Activated naive CD4-positive, alpha-beta T cell treated with anti-CD3 and anti-CD28 coated beads, Interleukin-2, amount 50 U/mL, for 24 hours (primary cell): ENCODE measurements at regions not wholly inside any gene's neighbourhood (a gene's known extent, or its start where the extent isn't known, plus 50 kb on each side); places are given as distances from the start of the nearest gene placed in this dataset.
"Not testable (repeated sequence)": the region's sequence is repeated elsewhere in the genome, so short reads cannot be mapped to it uniquely, and the experiment has no call there.

Experiments
- H3K27ac Mint-ChIP-seq: one replicate; pipeline ENCODE4 v1.8.0; 2021; ENCODE audit warnings: mild to moderate bottlenecking, mixed read lengths
- H3K27me3 Mint-ChIP-seq: one replicate; pipeline ENCODE4 v1.8.0; 2021; ENCODE audit warnings: mixed read lengths
- H3K36me3 Mint-ChIP-seq: one replicate; pipeline ENCODE4 v1.8.0; 2021; ENCODE audit warnings: mixed read lengths
- H3K4me1 Mint-ChIP-seq: one replicate; pipeline ENCODE4 v1.8.0; 2021; ENCODE audit warnings: mixed read lengths
- H3K4me3 Mint-ChIP-seq: one replicate; pipeline ENCODE4 v1.8.0; 2021; ENCODE audit warnings: mild to moderate bottlenecking, mixed read lengths
- H3K9me3 Mint-ChIP-seq: one replicate; pipeline ENCODE4 v1.8.0; 2021; ENCODE audit warnings: mixed read lengths

DNA sequence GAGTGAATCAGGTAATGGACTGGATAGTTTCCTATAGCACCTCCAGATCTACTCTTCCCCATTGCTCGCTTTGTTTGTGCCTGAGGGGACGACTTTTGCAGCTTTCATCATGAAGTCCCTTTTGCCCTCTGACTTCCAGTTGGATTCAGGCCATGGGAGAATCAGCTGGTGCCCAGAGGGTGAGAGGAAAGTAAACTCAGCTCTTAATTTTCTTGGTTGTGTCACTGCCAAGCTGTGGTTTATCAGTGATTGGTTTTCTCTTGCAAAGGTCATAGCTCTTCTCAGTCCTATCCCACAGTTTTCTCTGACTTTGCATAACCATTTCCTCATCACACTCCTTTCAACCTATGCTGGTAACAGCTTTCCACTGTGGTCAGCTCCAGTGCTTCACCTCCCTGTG lies 200.1 kb downstream of the KCNJ2 start:
- Mint-ChIP-seq H3K36me3 (no peaks in the 10 kb centered on the region), H3K27ac (no peak overlapping the region), H3K9me3 (no peaks in the 10 kb centered on the region), H3K4me3 (no peak overlapping the region), H3K27me3 (no peaks in the 10 kb centered on the region), H3K4me1 (no peaks in the 10 kb centered on the region)

DNA sequence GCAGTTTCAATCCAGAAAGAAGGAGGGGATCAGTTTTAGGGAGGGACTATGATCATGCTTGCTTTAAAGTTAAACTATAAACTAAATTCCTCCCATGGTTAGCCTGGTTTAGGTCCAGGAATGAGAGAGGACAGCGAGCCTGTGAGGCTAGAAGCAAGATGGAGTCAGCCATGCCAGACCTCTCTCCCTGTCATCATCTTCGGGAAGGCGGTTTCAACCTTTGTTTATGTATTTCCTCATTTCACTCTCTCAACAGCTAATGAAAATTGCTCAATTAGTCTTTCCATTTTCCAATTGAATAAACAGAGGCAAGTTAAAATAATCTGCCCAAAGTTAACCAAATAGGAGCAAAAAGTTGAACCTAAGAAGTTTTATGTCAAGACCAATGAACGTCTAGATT lies 201.5 kb downstream of the KCNJ2 start:
- no peak overlapping the region for H3K27ac Mint-ChIP-seq
- no peaks in the 10 kb centered on the region for H3K4me1 Mint-ChIP-seq
- no peaks in the 10 kb centered on the region for H3K36me3 Mint-ChIP-seq
- no peaks in the 10 kb centered on the region for H3K27me3 Mint-ChIP-seq
- H3K9me3 Mint-ChIP-seq: no peaks in the 10 kb centered on the region
- H3K4me3 Mint-ChIP-seq: no peak overlapping the region

DNA sequence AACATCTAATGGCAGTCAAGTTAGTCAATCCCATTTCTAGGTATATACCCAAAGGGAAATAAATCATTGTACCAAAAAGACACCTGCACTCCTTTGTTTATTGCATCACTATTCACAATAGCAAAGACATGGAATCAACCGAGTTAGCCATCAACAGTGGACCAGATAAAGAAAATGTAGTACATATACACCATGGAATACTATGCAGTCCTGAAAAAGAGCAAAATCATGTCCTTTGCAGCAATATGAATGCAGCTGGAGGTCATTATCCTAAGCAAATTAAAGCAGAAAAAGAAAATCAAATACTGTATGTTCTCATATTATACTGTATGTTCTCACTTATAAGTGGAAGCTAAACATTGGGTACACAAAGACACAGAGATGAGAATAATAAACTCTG lies 204.0 kb downstream of the KCNJ2 start:
- Mint-ChIP-seq H3K27me3 (no peaks in the 10 kb centered on the region), H3K4me1 (no peaks in the 10 kb centered on the region), H3K4me3 (no peak overlapping the region), H3K36me3 (no peaks in the 10 kb centered on the region), H3K27ac (no peak overlapping the region), H3K9me3 (no peaks in the 10 kb centered on the region)

DNA sequence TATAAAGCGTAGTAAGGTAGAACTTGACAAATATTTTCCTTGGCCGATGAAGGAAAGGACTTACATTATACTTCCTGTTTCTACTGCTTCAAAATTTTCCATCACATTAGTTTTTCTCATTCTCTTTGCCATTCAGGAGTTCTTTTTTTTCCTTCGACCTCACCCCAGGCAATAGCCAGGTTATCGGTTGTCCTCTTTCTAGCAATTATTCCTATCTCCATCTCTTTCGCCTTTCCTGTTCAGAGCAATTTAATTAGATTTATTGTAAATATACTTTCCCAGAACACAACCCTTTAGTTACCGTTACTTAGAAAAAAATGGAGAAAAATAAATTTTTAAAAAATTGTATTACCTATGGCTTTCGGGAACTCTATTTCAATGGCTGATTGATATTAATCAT lies 205.2 kb downstream of the KCNJ2 start:
- no peak overlapping the region for H3K4me3 Mint-ChIP-seq

DNA sequence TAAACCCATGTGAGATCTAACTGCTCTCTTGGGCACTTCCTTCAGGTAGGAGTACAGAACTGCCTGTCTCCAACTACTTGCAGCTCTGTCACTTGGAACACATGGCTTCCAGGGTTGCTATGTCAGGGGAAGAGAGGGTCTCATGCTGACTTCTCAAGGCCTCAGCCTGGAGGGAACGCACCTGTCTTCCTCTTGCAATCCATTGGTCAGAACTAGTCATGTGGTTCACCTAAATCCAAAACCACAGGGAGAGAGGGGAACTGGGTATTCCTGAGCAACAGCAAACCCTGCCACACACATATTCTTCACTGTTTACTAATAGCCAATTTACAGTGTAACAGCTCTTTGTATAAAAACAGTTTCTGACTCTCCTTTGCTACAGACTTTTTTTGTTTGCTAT lies 206.1 kb downstream of the KCNJ2 start:
- H3K4me1 Mint-ChIP-seq: no peaks in the 10 kb centered on the region
- H3K27me3 Mint-ChIP-seq: no peaks in the 10 kb centered on the region
- H3K27ac Mint-ChIP-seq: no peak overlapping the region
- no peaks in the 10 kb centered on the region for H3K36me3 Mint-ChIP-seq
- no peaks in the 10 kb centered on the region for H3K9me3 Mint-ChIP-seq
- no peak overlapping the region for H3K4me3 Mint-ChIP-seq

More for the DNA sequence above, 205.2 kb downstream of the KCNJ2 start:
- no peaks in the 10 kb centered on the region for H3K9me3 Mint-ChIP-seq
- peak overlapping the region; percentile 43 for H3K27ac Mint-ChIP-seq
- no peaks in the 10 kb centered on the region for H3K4me1 Mint-ChIP-seq
- H3K27me3 Mint-ChIP-seq: no peaks in the 10 kb centered on the region
- no peaks in the 10 kb centered on the region for H3K36me3 Mint-ChIP-seq

DNA sequence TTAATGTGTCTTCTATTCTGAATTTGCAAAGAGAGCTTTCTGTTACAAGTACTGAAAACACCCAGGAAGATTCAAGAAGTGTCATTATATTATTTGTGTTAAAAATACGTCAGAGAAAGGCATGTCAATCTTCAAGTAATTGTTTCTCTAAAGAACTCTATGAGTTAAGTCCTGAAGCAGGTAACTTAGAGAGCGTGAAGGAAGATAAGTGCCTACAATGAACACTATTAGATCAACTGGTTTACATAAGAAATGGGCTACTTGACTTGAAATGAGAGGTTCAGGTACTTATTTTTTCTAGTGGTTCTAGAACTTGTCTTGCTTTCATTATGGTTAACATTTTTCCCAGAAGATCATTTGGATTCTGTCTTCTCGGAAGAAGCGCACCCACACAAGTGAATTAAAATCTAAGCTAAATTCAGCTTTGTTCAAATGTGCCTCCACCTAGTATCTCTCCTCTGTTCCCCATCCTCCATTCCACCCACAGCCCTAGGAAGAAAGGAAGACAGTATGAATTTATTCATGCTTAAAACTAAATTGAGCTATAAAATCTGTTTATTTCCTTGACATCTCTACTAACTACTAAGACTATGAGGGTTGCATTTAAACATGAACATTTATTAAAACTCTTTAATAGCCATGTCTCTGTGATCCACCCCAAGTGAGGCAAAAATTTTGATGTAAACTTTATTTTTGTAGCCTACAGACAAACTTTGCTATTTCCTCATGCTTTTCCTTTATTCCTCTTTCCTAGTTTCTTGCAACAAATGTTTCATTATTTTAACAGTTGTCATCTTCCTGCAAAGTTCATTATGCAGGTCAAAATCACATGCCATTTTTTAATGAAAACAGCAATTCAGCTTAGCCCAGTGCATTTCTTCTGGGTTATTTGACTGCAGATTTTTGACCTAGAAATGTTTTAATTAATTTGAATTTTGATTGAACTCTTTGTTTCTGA lies 206.8 kb downstream of the KCNJ2 start:
- no peaks in the 10 kb centered on the region for H3K36me3 Mint-ChIP-seq
- no peaks in the 10 kb centered on the region for H3K4me1 Mint-ChIP-seq
- H3K9me3 Mint-ChIP-seq: no peaks in the 10 kb centered on the region
- H3K27me3 Mint-ChIP-seq: no peaks in the 10 kb centered on the region
- H3K4me3 Mint-ChIP-seq: no peak overlapping the region
- no peak overlapping the region for H3K27ac Mint-ChIP-seq

DNA sequence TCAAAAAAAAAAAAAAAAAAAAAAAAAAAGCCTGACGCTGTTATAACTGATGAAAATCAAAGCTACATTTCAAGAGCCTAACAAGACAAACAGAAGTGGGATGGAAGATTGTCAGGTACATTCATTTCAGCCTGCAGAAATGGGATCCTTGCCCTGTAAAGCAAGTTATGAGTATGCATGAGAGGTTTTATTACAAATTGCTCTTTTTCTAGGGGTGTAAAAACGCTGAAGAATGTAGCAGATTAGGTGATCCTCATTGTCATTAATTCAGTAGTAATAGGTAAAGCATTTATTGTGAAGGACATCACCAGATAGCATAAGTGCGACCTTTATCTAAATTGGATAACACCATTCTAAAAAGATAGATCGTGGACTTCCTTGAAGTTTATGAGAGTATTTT lies 208.3 kb downstream of the KCNJ2 start:
- Mint-ChIP-seq H3K27me3 (no peaks in the 10 kb centered on the region), H3K27ac (no peak overlapping the region), H3K36me3 (no peaks in the 10 kb centered on the region), H3K4me1 (no peaks in the 10 kb centered on the region), H3K9me3 (no peaks in the 10 kb centered on the region), H3K4me3 (no peak overlapping the region)

DNA sequence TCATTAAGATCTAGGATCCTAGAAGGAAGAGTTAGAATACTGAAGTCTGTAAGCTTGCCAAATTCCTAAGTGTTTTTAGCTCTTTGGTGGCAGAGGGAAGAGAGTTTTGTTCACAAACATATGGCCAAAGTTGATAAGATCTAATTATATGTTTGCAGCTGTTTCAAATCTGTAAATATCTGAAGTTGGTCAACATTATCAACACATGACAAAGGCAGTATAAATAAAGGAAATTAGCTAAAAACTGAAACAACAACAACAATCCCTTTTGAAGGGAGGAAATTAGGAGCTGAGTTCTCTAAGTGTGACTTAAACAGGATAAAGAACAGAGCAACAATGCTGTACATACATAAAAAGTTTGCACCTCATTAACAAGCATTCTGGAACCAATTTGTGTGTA lies 208.7 kb downstream of the KCNJ2 start:
- no peaks in the 10 kb centered on the region for H3K27me3 Mint-ChIP-seq
- no peak overlapping the region for H3K27ac Mint-ChIP-seq
- no peak overlapping the region for H3K4me3 Mint-ChIP-seq
- no peaks in the 10 kb centered on the region for H3K36me3 Mint-ChIP-seq
- no peaks in the 10 kb centered on the region for H3K9me3 Mint-ChIP-seq
- H3K4me1 Mint-ChIP-seq: no peaks in the 10 kb centered on the region

DNA sequence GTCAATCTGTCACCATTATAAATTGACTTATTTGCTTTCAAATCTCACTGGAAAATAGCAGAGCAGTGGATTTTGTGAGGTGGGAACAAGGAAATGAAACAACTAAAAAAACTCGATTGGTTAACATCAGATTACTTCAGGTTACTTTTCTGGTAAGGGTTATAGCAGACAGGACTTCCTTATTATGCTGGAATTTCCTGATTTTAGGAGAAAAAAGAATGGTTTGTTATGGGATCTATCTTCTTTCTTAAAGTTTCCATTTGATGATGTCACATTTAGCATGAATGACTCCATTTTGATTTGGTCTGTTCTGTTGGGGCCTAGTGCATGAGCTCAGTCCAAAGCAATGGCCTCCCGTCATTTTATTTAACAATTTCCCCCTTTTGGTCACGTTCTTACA lies 210.6 kb downstream of the KCNJ2 start:
- no peaks in the 10 kb centered on the region for H3K36me3 Mint-ChIP-seq
- H3K27ac Mint-ChIP-seq: no peak overlapping the region
- H3K9me3 Mint-ChIP-seq: no peaks in the 10 kb centered on the region
- no peaks in the 10 kb centered on the region for H3K27me3 Mint-ChIP-seq
- no peaks in the 10 kb centered on the region for H3K4me1 Mint-ChIP-seq
- no peak overlapping the region for H3K4me3 Mint-ChIP-seq

DNA sequence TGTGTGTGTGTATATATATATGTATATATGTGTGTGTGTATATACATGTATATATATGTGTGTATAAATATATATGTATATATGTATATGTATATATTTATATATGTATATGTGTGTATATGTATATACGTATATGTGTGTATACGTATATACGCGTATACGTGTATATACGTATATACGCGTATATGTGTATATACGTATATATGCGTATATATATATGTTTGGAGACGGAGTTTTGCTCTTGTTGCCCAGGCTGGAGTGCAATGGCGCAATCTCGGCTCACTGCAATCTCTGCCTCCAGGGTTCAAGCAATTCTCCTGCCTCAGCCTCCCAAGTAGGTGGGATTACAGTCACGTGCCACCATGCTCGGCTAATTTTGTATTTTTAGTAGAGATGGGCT lies 212.6 kb downstream of the KCNJ2 start:
- not testable (repeated sequence) for H3K9me3 Mint-ChIP-seq, H3K27ac Mint-ChIP-seq, H3K27me3 Mint-ChIP-seq, H3K4me3 Mint-ChIP-seq, H3K4me1 Mint-ChIP-seq, H3K36me3 Mint-ChIP-seq

DNA sequence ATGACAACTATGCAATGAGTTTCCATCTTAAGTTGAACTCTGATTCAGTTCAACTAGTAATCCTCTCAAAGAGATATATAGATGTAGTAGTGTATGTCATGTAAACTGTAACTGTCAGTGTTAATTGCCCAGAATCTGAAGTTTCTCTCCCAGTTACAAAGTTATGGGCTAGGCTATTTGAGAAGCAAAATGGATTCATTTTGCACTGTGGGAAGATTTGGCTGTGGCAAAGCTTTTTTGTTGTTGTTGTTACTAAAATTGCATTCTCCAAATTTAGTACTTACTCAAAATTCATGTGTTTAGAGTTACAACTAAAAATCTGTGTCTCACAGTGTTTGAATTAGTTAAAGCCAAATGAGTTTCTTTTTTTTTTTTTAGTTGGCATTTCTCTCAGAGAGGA lies 219.0 kb downstream of the KCNJ2 start:
- Mint-ChIP-seq H3K4me1 (no peaks in the 10 kb centered on the region), H3K4me3 (no peak overlapping the region), H3K27ac (no peak overlapping the region), H3K9me3 (no peaks in the 10 kb centered on the region), H3K27me3 (no peaks in the 10 kb centered on the region), H3K36me3 (no peaks in the 10 kb centered on the region)

DNA sequence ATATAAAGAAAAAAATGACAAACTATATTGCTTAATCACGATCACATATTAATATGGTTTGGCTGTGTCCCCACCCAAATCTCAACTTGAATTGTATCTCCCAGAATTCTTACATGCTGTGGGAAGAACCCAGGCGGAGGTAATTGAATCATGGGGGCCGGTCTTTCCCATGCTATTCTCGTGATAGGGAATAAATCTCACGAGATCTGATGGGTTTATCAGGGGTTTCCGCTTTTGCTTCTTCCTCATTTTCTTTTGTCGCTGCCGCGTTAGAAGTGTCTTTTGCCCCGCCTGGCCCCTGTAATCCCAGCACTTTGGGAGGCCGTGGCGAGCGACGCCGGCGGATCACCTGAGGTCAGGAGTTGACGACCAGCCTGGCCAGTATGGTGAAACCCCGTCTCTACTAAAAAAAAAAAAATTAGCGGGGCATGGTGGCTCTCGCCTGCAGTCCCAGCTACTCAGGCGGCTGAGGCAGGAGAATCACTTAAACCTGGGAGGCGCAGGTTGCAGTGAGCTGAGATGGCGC lies 220.0 kb downstream of the KCNJ2 start:
- H3K9me3 Mint-ChIP-seq, H3K4me3 Mint-ChIP-seq, H3K4me1 Mint-ChIP-seq, H3K36me3 Mint-ChIP-seq, H3K27me3 Mint-ChIP-seq, H3K27ac Mint-ChIP-seq: not testable (repeated sequence)

DNA sequence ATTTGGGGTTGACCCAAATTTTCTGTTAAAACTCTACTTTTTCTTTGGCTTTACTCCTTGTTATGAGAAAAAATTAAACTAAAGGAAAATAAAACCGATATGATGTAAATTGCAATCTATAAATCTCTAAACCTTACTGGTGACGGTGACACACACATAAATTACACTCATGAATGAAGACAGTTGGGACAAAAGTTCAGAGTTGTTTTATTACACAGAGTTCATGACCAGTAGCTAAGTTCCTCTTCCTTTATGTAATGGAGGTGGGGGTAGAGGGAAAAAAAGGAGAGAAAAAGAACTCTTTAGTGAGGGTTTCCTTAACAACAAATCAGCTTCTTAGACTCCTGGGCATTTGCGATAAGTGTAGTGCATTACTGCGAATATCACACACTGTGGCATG lies 220.7 kb downstream of the KCNJ2 start:
- Mint-ChIP-seq H3K27me3 (no peaks in the 10 kb centered on the region), H3K27ac (no peak overlapping the region), H3K4me3 (no peak overlapping the region), H3K9me3 (no peaks in the 10 kb centered on the region), H3K4me1 (no peaks in the 10 kb centered on the region), H3K36me3 (no peaks in the 10 kb centered on the region)

DNA sequence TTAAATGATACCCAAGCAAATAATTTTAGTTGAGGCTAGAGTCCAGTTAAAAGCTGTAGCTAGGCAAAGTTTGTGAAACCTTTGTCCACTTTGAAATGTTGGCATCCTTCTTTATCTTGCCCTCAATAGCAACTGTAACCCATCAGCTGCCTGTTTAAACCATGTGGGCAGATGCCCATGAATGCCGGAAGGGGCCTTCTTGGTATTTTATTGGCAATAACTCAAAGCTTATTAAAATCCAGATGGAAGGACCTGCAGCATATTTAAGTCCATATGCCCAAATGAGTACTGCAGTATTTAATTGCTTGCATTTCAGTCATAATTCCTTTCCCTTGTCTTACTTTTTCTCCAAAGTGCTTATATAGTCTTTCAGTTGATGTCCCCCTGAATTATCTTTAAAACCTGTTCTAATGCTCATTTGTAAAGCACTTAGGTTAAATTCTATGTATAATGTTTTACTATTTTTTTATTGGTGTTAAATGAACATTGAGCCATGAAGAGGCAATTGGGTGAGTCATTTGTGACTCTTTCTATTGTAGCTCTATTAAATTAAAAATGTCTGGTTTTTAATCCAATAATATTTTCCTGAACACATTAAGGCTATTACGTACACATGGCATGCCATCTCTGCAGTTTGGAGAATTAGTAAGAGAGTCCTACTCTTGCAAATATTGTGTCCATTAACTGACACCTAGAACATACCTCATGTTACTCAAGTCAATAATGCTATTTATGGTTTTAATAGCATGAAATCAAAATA lies 225.3 kb downstream of the KCNJ2 start:
- Mint-ChIP-seq H3K4me3 (no peak overlapping the region), H3K27me3 (no peaks in the 10 kb centered on the region), H3K36me3 (no peaks in the 10 kb centered on the region), H3K9me3 (no peaks in the 10 kb centered on the region), H3K27ac (no peak overlapping the region), H3K4me1 (no peaks in the 10 kb centered on the region)

DNA sequence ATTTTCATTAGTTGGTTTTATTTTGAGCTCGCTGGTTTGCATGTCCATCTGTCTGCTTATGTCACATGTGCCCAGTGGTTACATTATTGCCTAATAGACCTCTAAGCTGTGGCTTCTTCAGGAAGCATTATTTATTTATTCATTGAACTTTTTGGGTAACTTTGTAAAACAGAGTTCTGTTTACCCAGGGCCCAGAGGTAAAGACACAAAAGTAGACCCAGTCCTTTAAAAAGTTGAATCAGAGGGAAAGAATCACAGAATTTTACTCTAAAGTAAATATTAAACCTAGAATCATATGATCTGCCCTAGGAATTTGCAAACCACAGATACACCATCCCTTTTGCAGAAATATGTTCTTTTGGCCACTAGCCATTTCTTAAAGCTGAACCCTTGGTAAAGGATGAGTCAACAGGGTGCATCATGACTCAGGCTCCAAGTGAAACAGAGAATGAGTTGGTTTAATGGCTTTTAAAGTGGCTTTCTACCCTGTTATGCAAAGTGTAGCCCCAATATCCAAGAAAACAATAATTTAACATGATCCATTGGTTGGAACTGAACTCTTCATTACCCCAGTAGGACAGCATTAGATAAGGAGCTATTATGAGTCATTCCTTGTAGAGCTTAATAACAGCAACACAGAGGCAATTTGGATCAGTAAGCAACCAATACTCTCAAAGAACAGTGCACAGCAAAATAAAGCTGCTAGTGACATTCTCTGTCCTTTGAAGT lies 236.3 kb downstream of the KCNJ2 start:
- Mint-ChIP-seq H3K4me3 (no peak overlapping the region), H3K4me1 (no peaks in the 10 kb centered on the region), H3K36me3 (no peaks in the 10 kb centered on the region), H3K9me3 (no peaks in the 10 kb centered on the region), H3K27ac (no peak overlapping the region), H3K27me3 (no peaks in the 10 kb centered on the region)

DNA sequence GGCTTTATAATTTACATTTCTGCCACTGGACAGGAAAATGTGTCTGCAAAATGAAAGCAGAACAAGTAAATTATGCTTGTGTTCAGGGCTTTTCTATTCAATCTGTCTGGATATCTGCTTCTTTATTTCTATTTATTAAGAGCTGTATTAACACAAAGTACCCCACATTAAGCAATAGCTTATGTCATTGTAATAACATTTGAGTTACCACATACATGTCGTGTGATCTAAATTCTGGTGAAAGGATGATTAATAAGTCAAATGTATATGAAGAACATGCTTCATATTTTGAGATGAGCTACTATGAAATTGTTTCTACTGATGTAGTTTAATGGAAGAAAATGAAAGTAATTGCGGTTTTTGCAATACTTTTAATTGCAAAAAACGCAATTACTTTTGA lies 238.2 kb downstream of the KCNJ2 start:
- Mint-ChIP-seq H3K4me3 (no peak overlapping the region), H3K9me3 (no peaks in the 10 kb centered on the region), H3K36me3 (no peaks in the 10 kb centered on the region), H3K4me1 (no peaks in the 10 kb centered on the region), H3K27ac (no peak overlapping the region), H3K27me3 (no peaks in the 10 kb centered on the region)
